ENCODE measurements at regions not wholly inside any gene's neighbourhood (a gene's known extent, or its start where the extent isn't known, plus 50 kb on each side); places are given as distances from the start of the nearest gene placed in this dataset.

GRCh38 chr4:116027311-116027710, 913.9 kb upstream of the NDST4 start:
- Histone ChIP-seq H3K27ac (ENCODE audit: insufficient read depth, low read length) (no peak overlapping the region), H3K56ac (ENCODE audit: extremely low read depth, insufficient read depth, low read length) (no peak overlapping the region), H2BK15ac (ENCODE audit: low read depth, low read length) (no peak overlapping the region), H2AK9ac (replicated peaks; ENCODE audit: low read depth, low read length, poor library complexity) (no peak overlapping the region), H3K4me3 (ENCODE audit: insufficient read depth, low read depth, low read length) (no peak overlapping the region), H3K23ac (ENCODE audit: low read depth, low read length) (no peak overlapping the region), H3K9me3 (ENCODE audit: control insufficient read depth, insufficient read depth, low read length) (peaks cover 8% of the 10 kb centered on the region), H3K9me1 (ENCODE audit: insufficient read depth, low read length) (no peaks in the 10 kb centered on the region), H2AK5ac (ENCODE audit: low read depth, low read length) (no peak overlapping the region), H3K4me1 (ENCODE audit: control insufficient read depth, insufficient read depth, low read length) (no peaks in the 10 kb centered on the region), H2BK120ac (ENCODE audit: low read depth, low read length) (no peak overlapping the region), H4K8ac (ENCODE audit: low read depth in 2 of 2, low read length in 2 of 2) (no peak overlapping the region), H3K4me2 (ENCODE audit: low read depth, low read length) (no peak overlapping the region), H3K27me3 (ENCODE audit: control insufficient read depth, insufficient read depth, low read length) (no peaks in the 10 kb centered on the region), H4K91ac (ENCODE audit: insufficient read depth, low read depth, low read length) (no peak overlapping the region), H3K36me3 (ENCODE audit: control insufficient read depth, insufficient read depth, low read length) (no peaks in the 10 kb centered on the region), H4K20me1 (ENCODE audit: insufficient read depth, low read length) (no peaks in the 10 kb centered on the region), H2BK5ac (ENCODE audit: low read depth, low read length, poor library complexity, severe bottlenecking) (no peak overlapping the region), H2AFZ (replicated peaks; ENCODE audit: low read length, poor library complexity) (no peak overlapping the region), H2BK20ac (ENCODE audit: low read depth, low read length) (no peak overlapping the region), H4K5ac (ENCODE audit: low read depth, low read length) (no peak overlapping the region), H3K9ac (ENCODE audit: low read depth, low read length) (no peak overlapping the region), H3K14ac (replicated peaks; ENCODE audit: low read depth, low read length) (no peak overlapping the region), H3K18ac (ENCODE audit: low read depth, low read length) (no peak overlapping the region), H3K4ac (ENCODE audit: low read depth, low read length) (no peak overlapping the region), H3K79me1 (ENCODE audit: low read depth in 1 of 2, low read length in 2 of 2) (no peaks in the 10 kb centered on the region)
- BruUV-seq (replicated peaks): no TSS peak
- ATAC-seq (ENCODE audit: low read depth) (no peak), DNase-seq (no peak)
- intact Hi-C loops (cut with micrococcal nuclease) (no loop called here), dilution Hi-C loops (cut with HindIII; ENCODE audit: low sequenced_read_pairs, unreplicated experiment) (no loop called here), in situ Hi-C loops (cut with MboI; ENCODE audit: low sequenced_read_pairs) (no loop called here)
- TF ChIP-seq MAZ (IDR thresholded peaks at IDR 0.05; ENCODE audit: borderline replicate concordance, low read depth, low read length) (no peak), ELK1 (IDR thresholded peaks at IDR 0.05; ENCODE audit: borderline replicate concordance, low read depth, low read length) (no peak), CEBPB (IDR thresholded peaks at IDR 0.05; ENCODE audit: low read depth, low read length) (no peak), NFE2L2 (IDR thresholded peaks at IDR 0.05; ENCODE audit: low read depth, low read length) (no peak), SMC3 (IDR thresholded peaks at IDR 0.05; ENCODE audit: low read depth, low read length) (no peak), RAD21 (IDR thresholded peaks at IDR 0.05; ENCODE audit: low read length) (no peak), BHLHE40 (IDR thresholded peaks at IDR 0.05; ENCODE audit: low read depth, low read length) (no peak), POLR2A (IDR thresholded peaks at IDR 0.05; ENCODE audit: low read depth, low read length) (no peak), RFX5 (IDR thresholded peaks at IDR 0.05; ENCODE audit: low read depth, low read length) (no peak), MAFK (IDR thresholded peaks at IDR 0.05; ENCODE audit: low read depth, low read length) (no peak), RCOR1 (IDR thresholded peaks at IDR 0.05; ENCODE audit: insufficient replicate concordance, low read length) (no peak), CTCF (conservative IDR thresholded peaks at IDR 0.05; ENCODE audit: low read depth, low read length) (no peak), USF2 (IDR thresholded peaks at IDR 0.05; ENCODE audit: low read depth, low read length) (no peak), FOS (IDR thresholded peaks at IDR 0.05; ENCODE audit: low read depth, low read length) (no peak), CHD1 (IDR thresholded peaks at IDR 0.05; ENCODE audit: low read depth, low read length) (no peak)
- WGBS, 2 experiments (ENCODE audit: extremely low coverage in 2 of 2, insufficient read length in 1 of 2): no CpG with 5 or more reads among the region's 2 CpGs
- CTCF ChIA-PET: interaction anchor here (0.5 kb wide), 1 partner anchor 745 kb away, joined by 3 read pairs; no protein-coding TSS in a partner anchor
- POLR2A ChIA-PET (ENCODE audit: unreplicated experiment): no interaction called here

All from IMR-90 (cell line).